ENCODE measurements at regions not wholly inside any gene's neighbourhood (a gene's known extent, or its start where the extent isn't known, plus 50 kb on each side); places are given as distances from the start of the nearest gene placed in this dataset.

GRCh38 chr5:128854931-128855330 is 110.4 kb upstream of the SLC27A6 start:
- Histone ChIP-seq H3K9me2 (no peaks in the 10 kb centered on the region), H3K4me2 (no peak overlapping the region), H3K4me3 (ENCODE audit: low read depth in 2 of 2, low read length in 1 of 2) (no peak overlapping the region), H3K9ac (no peak overlapping the region), H3K36me3 (replicated peaks in 1 of 2; ENCODE audit: control insufficient read depth in 1 of 2, insufficient read depth in 2 of 2, low read length in 1 of 2) (no peaks in the 10 kb centered on the region), H2AFZ (ENCODE audit: low read depth) (no peak overlapping the region), H3K27ac (ENCODE audit: low read depth in 2 of 2, low read length in 1 of 2) (no peak overlapping the region), H3K27me3 (ENCODE audit: insufficient read depth) (no peaks in the 10 kb centered on the region), H3K4me1 (ENCODE audit: control insufficient read depth in 1 of 2, insufficient read depth in 2 of 2, low read depth in 1 of 2, low read length in 1 of 2) (no peaks in the 10 kb centered on the region), H3K9me3 (no peaks in the 10 kb centered on the region; the same call in 1 of the 2 replicates), H3F3A (replicated peaks; ENCODE audit: insufficient read depth) (no peaks in the 10 kb centered on the region), H3K79me2 (ENCODE audit: insufficient read depth) (no peaks in the 10 kb centered on the region), H4K20me1 (ENCODE audit: insufficient read depth) (no peaks in the 10 kb centered on the region)
- DNase-seq = no peak
- ChIA-PET CTCF (interaction anchor here (1.3 kb wide), 1 partner anchor 23 kb away, joined by 3 read pairs; no protein-coding TSS in a partner anchor), POLR2A (no interaction called here)
- no peak for TF ChIP-seq GABPA (IDR thresholded peaks at IDR 0.05; ENCODE audit: low read depth)
- no peak for TF ChIP-seq FOXJ3 (CRISPR knock-in tag; IDR thresholded peaks at IDR 0.05)
- no peak for TF ChIP-seq MXI1 (IDR thresholded peaks at IDR 0.05; ENCODE audit: low read depth, low read length)
- TF ChIP-seq RAD21 (IDR thresholded peaks at IDR 0.05; ENCODE audit: low read length) = no peak
- no peak for TF ChIP-seq CHD2 (IDR thresholded peaks at IDR 0.05; ENCODE audit: low read length, partially characterized antibody)
- no peak for TF ChIP-seq EZH2phosphoT487 (IDR thresholded peaks at IDR 0.05; ENCODE audit: borderline replicate concordance, low read depth)
- no peak for TF ChIP-seq TAF1 (IDR thresholded peaks at IDR 0.05; ENCODE audit: borderline replicate concordance, low read depth, low read length)
- no peak for TF ChIP-seq POLR2AphosphoS5 (IDR thresholded peaks at IDR 0.05; ENCODE audit: low read depth, low read length)
- no peak for TF ChIP-seq IRF3 (IDR thresholded peaks at IDR 0.05; ENCODE audit: low read depth, low read length)
- TF ChIP-seq SMC3 (IDR thresholded peaks at IDR 0.05; ENCODE audit: low read depth, low read length) = no peak
- TF ChIP-seq JUND (IDR thresholded peaks at IDR 0.05) = no peak
- no peak for TF ChIP-seq TCF12 (IDR thresholded peaks at IDR 0.05)
- no peak for TF ChIP-seq EP300 (IDR thresholded peaks at IDR 0.05; ENCODE audit: borderline replicate concordance in 1 of 2, low read depth in 1 of 2, low read length in 1 of 2)
- no peak for TF ChIP-seq NRF1 (IDR thresholded peaks at IDR 0.05; ENCODE audit: low read depth, low read length)
- TF ChIP-seq ZBTB33 (IDR thresholded peaks at IDR 0.05; ENCODE audit: borderline replicate concordance, low read depth) = no peak
- no peak for TF ChIP-seq SIN3A (IDR thresholded peaks at IDR 0.05; ENCODE audit: borderline replicate concordance, low read depth, low read length)
- no peak for TF ChIP-seq RFX5 (IDR thresholded peaks at IDR 0.05; ENCODE audit: low read length)
- TF ChIP-seq USF2 (IDR thresholded peaks at IDR 0.05; ENCODE audit: borderline replicate concordance, low read depth, low read length) = no peak
- TF ChIP-seq CTCF (IDR thresholded peaks at IDR 0.05) = no peak
- no peak for TF ChIP-seq YY1 (IDR thresholded peaks at IDR 0.05; ENCODE audit: low read depth)
- 3% methylated on average over 1 of the region's 1 CpG for WGBS (ENCODE audit: low lambda C conversion rate)
